ENCODE measurements at regions not wholly inside any gene's neighbourhood (a gene's known extent, or its start where the extent isn't known, plus 50 kb on each side); places are given as distances from the start of the nearest gene placed in this dataset.

GRCh38 chr1:230572121-230573105 is 69.9 kb upstream of the COG2 start (continued):
- TF ChIP-seq DZIP1 (CRISPR knock-in tag; IDR thresholded peaks at IDR 0.05) = no peak
- TF ChIP-seq HNF1A (IDR thresholded peaks at IDR 0.05; ENCODE audit: low read depth) = peak; percentile 40; the same call in 1 of the 2 replicates
- no peak for TF ChIP-seq HNF1A (CRISPR knock-in tag; IDR thresholded peaks at IDR 0.05; ENCODE audit: borderline replicate concordance)
- 0 out of 2 replicates have a peak, but pooled peaks have one; percentile 26 for TF ChIP-seq ELF3 (CRISPR knock-in tag; IDR thresholded peaks at IDR 0.05)
- no peak for TF ChIP-seq KDM2A (CRISPR knock-in tag; IDR thresholded peaks at IDR 0.05; ENCODE audit: borderline replicate concordance, low read depth)
- peak; percentile 43; the same call in 1 of the 2 replicates for TF ChIP-seq NR2F6 (IDR thresholded peaks at IDR 0.05)
- peak; percentile 58; the same call in 1 of the 2 replicates for TF ChIP-seq NR2F6 (CRISPR knock-in tag; IDR thresholded peaks at IDR 0.05)
- no peak for TF ChIP-seq NFAT5 (CRISPR knock-in tag; IDR thresholded peaks at IDR 0.05)
- no peak for TF ChIP-seq TGIF2 (CRISPR knock-in tag; IDR thresholded peaks at IDR 0.05)
- TF ChIP-seq ZNF839 (CRISPR knock-in tag; IDR thresholded peaks at IDR 0.05; ENCODE audit: borderline replicate concordance) = no peak
- TF ChIP-seq KLF16 (CRISPR knock-in tag; IDR thresholded peaks at IDR 0.05) = no peak
- 0 out of 2 replicates have a peak, but pooled peaks have one; percentile 70 for TF ChIP-seq HNRNPUL1 (IDR thresholded peaks at IDR 0.05; ENCODE audit: low read depth, low read length)
- no peak for TF ChIP-seq MTERF4 (CRISPR knock-in tag; IDR thresholded peaks at IDR 0.05)
- no peak for TF ChIP-seq ZSCAN31 (CRISPR knock-in tag; IDR thresholded peaks at IDR 0.05; ENCODE audit: low read depth)

All from HepG2 (cell line).